Stimulated activated CD4-positive, alpha-beta T cell treated with anti-CD3 and anti-CD28 coated beads, Interleukin-2, amount 100 ng/mL, for 4 hours (primary cell): ENCODE measurements at regions not wholly inside any gene's neighbourhood (a gene's known extent, or its start where the extent isn't known, plus 50 kb on each side); places are given as distances from the start of the nearest gene placed in this dataset.
"Not testable (repeated sequence)": the region's sequence is repeated elsewhere in the genome, so short reads cannot be mapped to it uniquely, and the experiment has no call there.

Experiments used
- DNase-seq: peaks from one replicate; pipeline ENCODE4 v3.0.0-alpha.2; 2020; ENCODE audit warnings: low read depth

DNA sequence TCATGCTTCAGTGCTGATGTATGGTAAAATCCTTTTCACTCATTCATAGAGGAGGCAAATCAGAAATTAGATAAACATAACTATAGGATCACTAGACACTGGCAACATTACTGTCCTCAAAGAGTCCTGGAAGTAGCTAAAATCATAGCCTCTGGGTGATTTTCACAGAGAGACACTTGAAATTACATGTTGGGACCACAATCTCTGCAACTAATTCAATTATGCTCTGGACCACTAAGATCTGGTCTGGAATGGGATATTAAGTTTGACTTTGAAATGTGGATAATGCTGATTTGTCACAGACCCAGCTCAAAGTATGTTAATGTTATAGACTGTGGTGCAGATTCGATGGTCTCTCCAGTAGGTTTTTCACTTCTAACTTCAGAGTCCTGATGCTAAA is 214.6 kb upstream of the CCNH start:
- DNase-seq, result no peak

DNA sequence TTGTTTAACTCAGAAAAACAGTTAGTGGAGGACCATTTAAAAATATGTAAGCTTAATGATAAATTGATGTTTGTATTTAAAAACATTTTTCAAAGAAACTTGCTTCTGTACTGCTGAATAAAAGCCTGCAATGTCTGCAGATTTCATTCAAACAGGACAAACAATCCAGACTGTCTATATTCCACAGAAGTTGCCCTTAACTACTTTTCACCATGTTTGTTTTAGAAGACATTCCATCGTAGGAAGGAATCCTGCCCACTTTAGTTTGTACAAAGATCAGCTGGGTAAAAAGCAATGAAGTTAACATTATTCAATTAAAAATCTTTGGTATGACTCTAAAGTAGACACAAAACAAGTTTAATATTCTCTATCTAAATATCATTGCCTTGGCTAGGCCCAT is 195.7 kb upstream of the CCNH start:
- no peak for DNase-seq

- no peak for DNase-seq
Observed at GRCh38 chr5:87605663-87606062, 192.9 kb upstream of the CCNH start.

GRCh38 chr5:87599778-87600177 is 187.0 kb upstream of the CCNH start:
- no peak for DNase-seq

- no peak for DNase-seq
Observed at GRCh38 chr5:87598460-87598859, 185.7 kb upstream of the CCNH start.

DNA sequence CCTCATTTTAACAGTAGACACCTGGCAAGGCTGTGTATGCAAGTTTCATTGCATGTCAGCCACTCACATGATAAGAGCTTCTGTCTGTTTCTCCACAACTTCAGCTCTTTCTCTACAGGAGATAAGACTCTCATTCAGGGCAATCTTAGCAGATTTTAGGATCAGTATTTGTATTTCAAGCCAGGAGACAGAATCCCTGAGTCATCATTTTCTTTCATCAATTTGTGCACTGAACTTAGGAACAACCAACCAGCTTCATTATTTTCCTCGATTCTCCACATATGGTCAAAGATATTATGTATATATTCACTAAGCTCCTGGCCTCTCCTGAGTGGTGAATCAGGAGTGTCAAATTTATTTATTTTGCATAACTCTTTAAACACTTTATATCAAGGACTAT is 181.8 kb upstream of the CCNH start:
- DNase-seq, result no peak

GRCh38 chr5:87589587-87589986 is 176.9 kb upstream of the CCNH start:
- no peak for DNase-seq

- no peak for DNase-seq
Observed at GRCh38 chr5:87588316-87588715, 175.6 kb upstream of the CCNH start.

DNA sequence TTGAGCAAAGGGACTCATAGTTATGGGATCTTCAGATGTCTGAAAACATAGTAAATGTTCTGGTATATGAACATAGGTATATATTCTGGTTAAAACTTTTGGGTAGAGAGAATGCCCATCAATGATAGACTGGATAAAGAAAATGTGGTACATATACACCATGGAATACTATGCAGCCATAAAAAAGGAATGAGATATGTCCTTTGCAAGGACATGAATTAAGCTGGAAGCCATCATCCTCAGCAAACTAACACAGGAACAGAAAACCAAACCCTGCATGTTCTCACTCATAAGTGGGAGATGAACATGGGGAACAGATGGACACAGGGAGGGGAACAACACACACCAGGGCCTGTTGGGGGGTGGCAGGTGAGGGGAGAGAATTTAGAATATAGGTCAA is 171.0 kb upstream of the CCNH start:
- DNase-seq, result not testable (repeated sequence)

DNA sequence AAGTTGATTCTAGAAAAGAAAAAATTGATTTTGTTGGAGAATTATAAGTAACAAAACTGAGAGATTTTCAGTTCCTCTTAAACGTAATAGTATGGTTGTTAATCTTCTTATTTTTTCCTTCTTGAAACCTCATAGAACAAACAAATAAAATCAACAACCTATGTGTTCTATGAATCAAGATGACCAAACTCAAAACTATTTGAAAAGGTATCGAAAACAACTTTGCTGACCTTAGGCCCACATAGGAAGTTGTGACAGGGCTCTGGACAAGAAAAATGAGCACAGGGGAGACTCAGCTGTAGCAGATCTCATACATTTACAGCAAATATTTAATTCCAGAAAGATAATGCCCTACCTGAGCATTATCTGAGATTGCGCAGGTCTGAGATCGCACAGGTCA is 169.4 kb upstream of the CCNH start:
- no peak for DNase-seq

GRCh38 chr5:87581661-87582060 is 168.9 kb upstream of the CCNH start:
- DNase-seq, result no peak

DNA sequence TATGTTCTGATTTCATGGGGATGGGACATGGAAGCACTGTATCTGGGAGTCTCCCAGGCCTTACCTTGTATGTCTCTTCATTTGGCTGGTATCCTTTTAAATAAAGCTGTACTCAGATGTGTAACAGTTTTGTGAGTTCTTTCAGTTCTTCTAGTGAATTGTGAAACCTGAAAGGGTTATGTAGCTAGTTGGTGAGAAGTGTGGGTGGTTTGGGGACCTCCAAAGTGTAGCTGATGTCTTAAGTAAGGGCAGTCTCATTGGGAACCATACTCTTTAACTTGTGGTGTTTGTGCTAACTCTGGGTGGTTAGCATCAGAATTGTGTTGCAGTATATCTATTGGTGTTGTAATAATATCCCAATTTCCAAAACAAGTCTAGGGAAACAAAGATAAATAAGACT is 166.9 kb upstream of the CCNH start:
- DNase-seq, result no peak

DNA sequence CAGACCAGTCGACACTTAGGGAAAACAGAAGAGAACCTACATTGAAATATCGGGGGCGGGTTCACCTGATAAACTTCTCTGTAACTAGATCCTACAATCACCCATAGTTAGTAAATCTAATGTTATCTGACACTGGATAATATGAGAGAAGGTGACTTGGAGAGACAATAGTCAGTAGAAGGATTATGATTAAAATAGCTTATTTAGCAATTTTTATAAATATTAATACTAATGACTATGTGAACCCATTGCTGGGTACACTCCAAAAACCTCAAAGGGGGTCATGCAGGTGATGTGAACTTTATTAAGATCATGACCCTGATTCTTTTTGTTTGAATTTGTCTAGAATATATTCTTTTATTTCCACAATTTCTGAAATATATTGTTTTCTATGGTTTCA is 164.1 kb upstream of the CCNH start:
- DNase-seq, result no peak

- not testable (repeated sequence) for DNase-seq
Observed at GRCh38 chr5:87576306-87576705, 163.6 kb upstream of the CCNH start.

GRCh38 chr5:87574106-87574505 is 161.4 kb upstream of the CCNH start:
- DNase-seq, result no peak

- no peak for DNase-seq
Observed at GRCh38 chr5:87572611-87573010, 159.9 kb upstream of the CCNH start.

DNA sequence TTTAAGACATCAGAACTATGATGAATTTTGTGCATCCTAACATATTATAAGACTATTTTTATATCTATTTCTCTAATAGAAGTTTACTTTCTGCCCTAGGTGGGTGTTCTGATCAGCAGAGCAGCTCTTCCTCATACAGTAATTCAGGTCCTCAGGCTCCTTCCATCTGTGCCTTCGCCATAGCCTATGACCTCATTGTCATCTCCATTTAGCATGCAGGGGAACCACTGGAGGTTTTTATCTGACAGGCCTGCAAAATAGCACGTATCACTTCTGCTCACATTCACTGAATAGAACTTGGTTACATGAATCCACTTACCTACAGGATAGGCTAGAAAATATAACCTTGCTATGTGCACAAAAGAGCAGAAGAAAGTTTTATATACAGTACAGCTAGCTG is 159.4 kb upstream of the CCNH start:
- no peak for DNase-seq

DNA sequence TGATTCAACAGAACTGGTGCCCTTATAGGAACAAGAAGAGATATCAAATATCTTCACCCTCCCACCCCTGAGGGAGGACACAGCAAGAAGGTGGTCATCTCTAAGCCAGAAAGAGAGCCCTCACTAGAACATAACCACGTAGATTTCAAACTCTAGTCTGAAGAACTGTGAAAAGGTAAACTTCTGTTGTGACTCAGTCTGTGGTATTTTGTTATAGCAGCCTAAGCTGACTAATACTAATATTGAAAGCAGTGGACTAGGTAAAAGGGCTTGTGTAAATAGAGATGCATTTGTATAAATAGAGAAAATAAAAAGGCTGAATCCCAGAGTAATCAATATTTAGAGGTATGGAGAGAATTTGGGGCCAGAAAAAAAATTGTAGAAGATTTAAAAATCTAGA is 157.6 kb upstream of the CCNH start:
- DNase-seq, result no peak

DNA sequence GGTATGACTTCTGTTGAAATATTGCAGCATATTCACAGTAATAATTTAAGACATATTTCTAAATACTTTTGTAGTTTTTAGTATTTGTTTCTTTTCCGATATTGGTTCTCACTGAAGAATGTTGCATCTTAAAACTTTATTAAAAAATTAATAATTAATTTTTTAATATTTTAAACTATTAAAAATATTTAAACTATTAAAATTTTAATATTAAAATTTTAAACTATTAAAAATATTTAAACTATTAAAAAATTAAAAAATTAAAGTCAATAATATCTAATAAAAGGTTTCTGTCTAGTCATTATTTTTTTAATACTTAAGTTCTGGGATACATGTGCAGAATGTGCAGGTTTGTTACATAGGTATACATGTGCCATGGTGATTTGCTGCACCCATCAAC is 149.3 kb upstream of the CCNH start:
- no peak for DNase-seq

GRCh38 chr5:87560528-87560927 is 147.8 kb upstream of the CCNH start:
- DNase-seq, result no peak

DNA sequence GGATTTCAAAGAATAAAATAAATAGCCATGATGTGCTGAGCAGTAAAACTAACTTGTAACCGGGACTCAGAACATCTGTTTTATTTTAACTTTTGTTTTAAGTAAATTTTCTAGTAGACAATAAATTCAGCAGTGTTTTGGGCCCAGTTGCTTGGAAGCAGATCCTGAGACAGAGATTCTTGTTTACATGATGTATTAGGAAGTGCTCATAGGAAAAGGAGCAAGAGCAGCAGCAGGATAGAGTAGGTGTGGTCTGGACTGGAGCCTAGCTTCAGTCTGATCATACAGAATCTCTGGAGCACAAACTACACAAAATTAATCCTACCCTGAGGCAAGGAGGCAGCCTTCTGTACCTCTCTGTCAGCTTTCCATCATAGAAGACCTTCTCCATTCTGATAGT is 139.2 kb upstream of the CCNH start:
- no peak for DNase-seq

DNA sequence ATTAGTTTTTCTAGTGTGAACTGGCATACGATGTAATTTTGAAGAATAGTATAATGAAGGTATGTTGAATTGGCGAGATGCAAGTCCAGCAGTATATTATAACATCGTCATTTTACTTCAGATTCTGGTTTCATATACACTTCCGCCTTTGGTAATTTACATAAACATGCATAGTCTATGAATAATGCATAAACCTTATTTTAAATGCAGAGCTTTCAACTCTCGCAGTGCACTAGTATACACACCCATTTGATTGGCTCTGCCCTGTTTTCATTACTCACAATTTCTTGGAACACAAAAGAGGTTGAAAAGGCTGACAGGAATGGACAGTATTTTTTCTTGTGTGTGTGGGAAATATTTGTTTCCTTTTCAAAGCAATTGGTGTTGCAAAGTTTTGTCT is 128.9 kb upstream of the CCNH start:
- DNase-seq, result no peak

DNA sequence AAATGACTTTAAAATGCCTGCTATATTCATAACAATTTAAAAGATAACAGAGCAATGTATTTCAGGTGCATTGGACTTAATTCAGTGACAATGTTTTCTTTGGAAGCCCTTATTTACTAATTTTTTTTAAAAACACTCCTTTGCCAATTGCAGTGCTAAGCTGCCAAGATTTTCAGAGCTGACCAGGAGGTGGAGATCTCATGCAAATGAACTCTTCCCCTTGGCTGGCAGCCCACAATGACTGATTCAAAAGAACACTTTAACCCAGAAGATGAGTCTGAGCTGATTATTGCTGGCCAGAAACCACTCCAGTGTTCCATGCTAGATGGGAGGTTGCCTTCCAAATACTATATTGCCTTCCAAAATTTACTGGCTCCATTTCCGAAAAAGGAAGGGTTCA is 128.3 kb upstream of the CCNH start:
- no peak for DNase-seq

GRCh38 chr5:87539839-87540238 is 127.1 kb upstream of the CCNH start:
- no peak for DNase-seq

GRCh38 chr5:87536365-87536764 is 123.6 kb upstream of the CCNH start:
- DNase-seq, result no peak
